ENCODE measurements at regions not wholly inside any gene's neighbourhood (a gene's known extent, or its start where the extent isn't known, plus 50 kb on each side); places are given as distances from the start of the nearest gene placed in this dataset.

- TF ChIP-seq JUND (IDR thresholded peaks at IDR 0.05) (no peak), MAX (IDR thresholded peaks at IDR 0.05) (no peak), CTCF (IDR thresholded peaks at IDR 0.05; ENCODE audit: low read depth, low read length, missing input control) (no peak), EGR1 (IDR thresholded peaks at IDR 0.05; ENCODE audit: low read depth in 2 of 2) (no peak), RAD21 (IDR thresholded peaks at IDR 0.05) (no peak), RXRA (IDR thresholded peaks at IDR 0.05) (no peak), SP1 (IDR thresholded peaks at IDR 0.05) (no peak), TAF1 (conservative IDR thresholded peaks at IDR 0.05) (no peak), HNF4G (IDR thresholded peaks at IDR 0.05) (no peak), YY1 (IDR thresholded peaks at IDR 0.05) (no peak), REST (IDR thresholded peaks at IDR 0.05) (no peak), ZBTB33 (IDR thresholded peaks at IDR 0.05) (no peak), FOXA1 (IDR thresholded peaks at IDR 0.05) (no peak), HNF4A (conservative IDR thresholded peaks at IDR 0.05) (no peak)
These were observed 81.0 kb downstream of the CGGBP1 start for GRCh38 chr3:87977765-87978164.

All from liver (tissue), 3 donors.